ENCODE measurements at regions not wholly inside any gene's neighbourhood (a gene's known extent, or its start where the extent isn't known, plus 50 kb on each side); places are given as distances from the start of the nearest gene placed in this dataset.
"Not testable (repeated sequence)": the region's sequence is repeated elsewhere in the genome, so short reads cannot be mapped to it uniquely, and the experiment has no call there.

DNA sequence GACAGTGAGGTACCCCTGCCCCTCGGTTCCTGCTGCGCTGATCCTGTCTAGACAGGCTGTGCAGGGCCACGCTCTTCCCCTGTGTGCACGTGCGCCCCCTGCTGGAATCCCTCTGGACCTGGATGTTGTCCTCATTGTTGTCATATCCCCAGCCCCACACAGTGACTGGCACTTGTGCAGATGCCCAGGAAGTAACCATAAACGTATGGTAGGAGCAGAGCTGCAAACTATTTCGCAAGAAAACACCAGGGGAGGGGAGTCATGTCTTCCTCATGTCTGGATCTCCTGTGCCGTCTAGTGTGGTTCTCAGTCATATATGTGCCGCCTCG, 114.7 kb downstream of the CRYBB2 start:
- H3K4me2 ChIP-seq (ENCODE audit: low read length), result no peak overlapping the region
- no peak overlapping the region for H3K14ac ChIP-seq (ENCODE audit: low read length)
- no peak overlapping the region for H2AFZ ChIP-seq (ENCODE audit: insufficient read depth, low read length, poor library complexity)
- no peak overlapping the region for H2AK5ac ChIP-seq (ENCODE audit: low read length)
- H3K23ac ChIP-seq (ENCODE audit: low read length), result no peak overlapping the region
- DNase-seq, result peak in 1 of 2 donors; percentile 41
- no peak overlapping the region for H2BK5ac ChIP-seq (ENCODE audit: low read depth, low read length, poor library complexity)
- no peak overlapping the region for H3K4me3 ChIP-seq (ENCODE audit: low read depth, low read length)
- no peak overlapping the region for H3K18ac ChIP-seq (ENCODE audit: low read length)
- H2BK12ac ChIP-seq (ENCODE audit: low read length), result no peak overlapping the region
- H3K4ac ChIP-seq (ENCODE audit: low read depth, low read length), result no peak overlapping the region
- H3K27me3 ChIP-seq (ENCODE audit: insufficient read depth, low read length), result no peaks in the 10 kb centered on the region
- no peak overlapping the region for H4K91ac ChIP-seq (ENCODE audit: low read depth, low read length)
- no peaks in the 10 kb centered on the region for H3K79me2 ChIP-seq (ENCODE audit: control insufficient read depth, insufficient read depth, low read length, poor library complexity)
- H4K12ac ChIP-seq (ENCODE audit: low read depth, low read length), result no peak overlapping the region
- H2BK120ac ChIP-seq (ENCODE audit: insufficient read depth, low read length, poor library complexity), result no peak overlapping the region
- H4K8ac ChIP-seq (ENCODE audit: low read depth, low read length), result no peak overlapping the region
- no peaks in the 10 kb centered on the region for H3K36me3 ChIP-seq (ENCODE audit: control insufficient read depth in 1 of 2, insufficient read depth in 2 of 2, low read length in 2 of 2)
- no peaks in the 10 kb centered on the region for H3K79me1 ChIP-seq (ENCODE audit: low read length)
- no peak overlapping the region for H3K27ac ChIP-seq (ENCODE audit: low read depth, low read length)
- H3K9me3 ChIP-seq (ENCODE audit: insufficient read depth, low read depth, low read length), result no peaks in the 10 kb centered on the region
- no peak overlapping the region for H3K9ac ChIP-seq (ENCODE audit: low read length)
- H3K4me1 ChIP-seq (ENCODE audit: control insufficient read depth in 1 of 2, insufficient read depth in 2 of 2, low read length in 2 of 2), result no peaks in the 10 kb centered on the region
- no CpG with 5 or more reads among the region's 10 CpGs for WGBS (ENCODE audit: extremely low coverage, insufficient coverage, insufficient read length)

GRCh38 chr22:25334631-25335030, 115.2 kb downstream of the CRYBB2 start:
- H3K36me3 ChIP-seq (ENCODE audit: control insufficient read depth in 1 of 2, insufficient read depth in 2 of 2, low read length in 2 of 2); H4K8ac ChIP-seq (ENCODE audit: low read depth, low read length); H2BK120ac ChIP-seq (ENCODE audit: insufficient read depth, low read length, poor library complexity); H3K27ac ChIP-seq (ENCODE audit: low read depth, low read length); H3K9me3 ChIP-seq (ENCODE audit: insufficient read depth, low read depth, low read length); H3K14ac ChIP-seq (ENCODE audit: low read length); H3K27me3 ChIP-seq (ENCODE audit: insufficient read depth, low read length); H3K4me1 ChIP-seq (ENCODE audit: control insufficient read depth in 1 of 2, insufficient read depth in 2 of 2, low read length in 2 of 2); DNase-seq; H4K12ac ChIP-seq (ENCODE audit: low read depth, low read length); H2BK5ac ChIP-seq (ENCODE audit: low read depth, low read length, poor library complexity); H3K4me2 ChIP-seq (ENCODE audit: low read length); H3K23ac ChIP-seq (ENCODE audit: low read length); H3K79me2 ChIP-seq (ENCODE audit: control insufficient read depth, insufficient read depth, low read length, poor library complexity); H4K91ac ChIP-seq (ENCODE audit: low read depth, low read length); H2AK5ac ChIP-seq (ENCODE audit: low read length); H3K9ac ChIP-seq (ENCODE audit: low read length); H2BK12ac ChIP-seq (ENCODE audit: low read length); H2AFZ ChIP-seq (ENCODE audit: insufficient read depth, low read length, poor library complexity); H3K79me1 ChIP-seq (ENCODE audit: low read length); H3K18ac ChIP-seq (ENCODE audit: low read length); H3K4ac ChIP-seq (ENCODE audit: low read depth, low read length); H3K4me3 ChIP-seq (ENCODE audit: low read depth, low read length): not testable (repeated sequence)
- no CpG with 5 or more reads among the region's 17 CpGs for WGBS (ENCODE audit: extremely low coverage, insufficient coverage, insufficient read length)

GRCh38 chr22:25335276-25335675, 115.8 kb downstream of the CRYBB2 start:
- H3K27ac ChIP-seq (ENCODE audit: low read depth, low read length); H3K23ac ChIP-seq (ENCODE audit: low read length); H3K27me3 ChIP-seq (ENCODE audit: insufficient read depth, low read length); H4K91ac ChIP-seq (ENCODE audit: low read depth, low read length); H3K9me3 ChIP-seq (ENCODE audit: insufficient read depth, low read depth, low read length); H3K4ac ChIP-seq (ENCODE audit: low read depth, low read length); H4K8ac ChIP-seq (ENCODE audit: low read depth, low read length); H2AK5ac ChIP-seq (ENCODE audit: low read length); H2BK120ac ChIP-seq (ENCODE audit: insufficient read depth, low read length, poor library complexity); H3K4me1 ChIP-seq (ENCODE audit: control insufficient read depth in 1 of 2, insufficient read depth in 2 of 2, low read length in 2 of 2); H3K79me1 ChIP-seq (ENCODE audit: low read length); H2AFZ ChIP-seq (ENCODE audit: insufficient read depth, low read length, poor library complexity); H3K4me3 ChIP-seq (ENCODE audit: low read depth, low read length); H3K9ac ChIP-seq (ENCODE audit: low read length); H3K4me2 ChIP-seq (ENCODE audit: low read length); H2BK5ac ChIP-seq (ENCODE audit: low read depth, low read length, poor library complexity); H2BK12ac ChIP-seq (ENCODE audit: low read length); H4K12ac ChIP-seq (ENCODE audit: low read depth, low read length); H3K36me3 ChIP-seq (ENCODE audit: control insufficient read depth in 1 of 2, insufficient read depth in 2 of 2, low read length in 2 of 2); H3K79me2 ChIP-seq (ENCODE audit: control insufficient read depth, insufficient read depth, low read length, poor library complexity); H3K14ac ChIP-seq (ENCODE audit: low read length); H3K18ac ChIP-seq (ENCODE audit: low read length); DNase-seq: not testable (repeated sequence)
- no CpG with 5 or more reads among the region's 4 CpGs for WGBS (ENCODE audit: extremely low coverage, insufficient coverage, insufficient read length)

DNA sequence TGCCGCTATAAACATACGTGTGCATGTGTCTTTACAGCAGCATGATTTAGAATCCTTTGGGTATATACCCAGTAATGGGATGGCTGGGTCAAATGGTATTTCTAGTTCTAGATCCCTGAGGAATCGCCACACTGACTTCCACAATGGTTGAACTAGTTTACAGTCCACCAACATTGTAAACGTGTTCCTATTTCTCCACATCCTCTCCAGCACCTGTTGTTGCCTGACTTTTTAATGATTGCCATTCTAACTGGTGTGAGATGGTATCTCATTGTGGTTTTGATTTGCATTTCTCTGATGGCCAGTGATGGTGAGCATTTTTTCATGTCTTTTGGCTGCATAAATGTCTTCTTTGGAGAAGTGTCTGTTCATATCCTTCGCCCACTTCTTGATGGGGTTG, 121.1 kb downstream of the CRYBB2 start:
- H4K12ac ChIP-seq (ENCODE audit: low read depth, low read length); DNase-seq; H3K4me2 ChIP-seq (ENCODE audit: low read length); H2BK120ac ChIP-seq (ENCODE audit: insufficient read depth, low read length, poor library complexity); H3K4me1 ChIP-seq (ENCODE audit: control insufficient read depth in 1 of 2, insufficient read depth in 2 of 2, low read length in 2 of 2); H2BK5ac ChIP-seq (ENCODE audit: low read depth, low read length, poor library complexity); H3K4me3 ChIP-seq (ENCODE audit: low read depth, low read length); H3K14ac ChIP-seq (ENCODE audit: low read length); H3K9ac ChIP-seq (ENCODE audit: low read length); H2BK12ac ChIP-seq (ENCODE audit: low read length); H4K8ac ChIP-seq (ENCODE audit: low read depth, low read length); H3K36me3 ChIP-seq (ENCODE audit: control insufficient read depth in 1 of 2, insufficient read depth in 2 of 2, low read length in 2 of 2); H4K91ac ChIP-seq (ENCODE audit: low read depth, low read length); H3K27ac ChIP-seq (ENCODE audit: low read depth, low read length); H3K9me3 ChIP-seq (ENCODE audit: insufficient read depth, low read depth, low read length); H3K23ac ChIP-seq (ENCODE audit: low read length); H3K79me1 ChIP-seq (ENCODE audit: low read length); H2AK5ac ChIP-seq (ENCODE audit: low read length); H2AFZ ChIP-seq (ENCODE audit: insufficient read depth, low read length, poor library complexity); H3K18ac ChIP-seq (ENCODE audit: low read length); H3K27me3 ChIP-seq (ENCODE audit: insufficient read depth, low read length); H3K79me2 ChIP-seq (ENCODE audit: control insufficient read depth, insufficient read depth, low read length, poor library complexity); H3K4ac ChIP-seq (ENCODE audit: low read depth, low read length): not testable (repeated sequence)
- no CpG with 5 or more reads among the region's 5 CpGs for WGBS (ENCODE audit: extremely low coverage, insufficient coverage, insufficient read length)

GRCh38 chr22:25344366-25344765, 124.9 kb downstream of the CRYBB2 start:
- H4K8ac ChIP-seq (ENCODE audit: low read depth, low read length); H3K14ac ChIP-seq (ENCODE audit: low read length); H2BK12ac ChIP-seq (ENCODE audit: low read length); H3K9me3 ChIP-seq (ENCODE audit: insufficient read depth, low read depth, low read length); DNase-seq; H3K23ac ChIP-seq (ENCODE audit: low read length); H3K4ac ChIP-seq (ENCODE audit: low read depth, low read length); H3K27ac ChIP-seq (ENCODE audit: low read depth, low read length); H3K36me3 ChIP-seq (ENCODE audit: control insufficient read depth in 1 of 2, insufficient read depth in 2 of 2, low read length in 2 of 2); H3K9ac ChIP-seq (ENCODE audit: low read length); H2BK120ac ChIP-seq (ENCODE audit: insufficient read depth, low read length, poor library complexity); H2BK5ac ChIP-seq (ENCODE audit: low read depth, low read length, poor library complexity); H2AK5ac ChIP-seq (ENCODE audit: low read length); H3K79me2 ChIP-seq (ENCODE audit: control insufficient read depth, insufficient read depth, low read length, poor library complexity); H3K4me2 ChIP-seq (ENCODE audit: low read length); H4K91ac ChIP-seq (ENCODE audit: low read depth, low read length); H3K18ac ChIP-seq (ENCODE audit: low read length); H3K79me1 ChIP-seq (ENCODE audit: low read length); H3K27me3 ChIP-seq (ENCODE audit: insufficient read depth, low read length); H2AFZ ChIP-seq (ENCODE audit: insufficient read depth, low read length, poor library complexity); H3K4me3 ChIP-seq (ENCODE audit: low read depth, low read length); H3K4me1 ChIP-seq (ENCODE audit: control insufficient read depth in 1 of 2, insufficient read depth in 2 of 2, low read length in 2 of 2); H4K12ac ChIP-seq (ENCODE audit: low read depth, low read length): not testable (repeated sequence)
- WGBS (ENCODE audit: extremely low coverage, insufficient coverage, insufficient read length), result no CpG with 5 or more reads among the region's 10 CpGs

Measured in trophoblast cell (in vitro differentiated cells and primary cell).